HG03460 (cell line): ENCODE measurements at regions not wholly inside any gene's neighbourhood (a gene's known extent, or its start where the extent isn't known, plus 50 kb on each side); places are given as distances from the start of the nearest gene placed in this dataset.

Experiments used
- ATAC-seq: cut with Tn5 transposase; IDR thresholded peaks from one replicate; pipeline ENCODE4 v1.9.1; 2021; ENCODE audit not compliant: unreplicated experiment

GRCh38 chr5:2179861-2180260 lies 297.1 kb upstream of the IRX4 start:
- no peak for ATAC-seq

- no peak for ATAC-seq
Measured at GRCh38 chr5:2178528-2178927, 295.8 kb upstream of the IRX4 start.

GRCh38 chr5:2178071-2178477 lies 295.3 kb upstream of the IRX4 start:
- no peak for ATAC-seq

GRCh38 chr5:2177244-2177643 lies 294.5 kb upstream of the IRX4 start:
- ATAC-seq = no peak

- no peak for ATAC-seq
Measured at GRCh38 chr5:2176581-2176980, 293.9 kb upstream of the IRX4 start.

GRCh38 chr5:2175842-2176404 lies 293.2 kb upstream of the IRX4 start:
- ATAC-seq = no peak

GRCh38 chr5:2175041-2175440 lies 292.3 kb upstream of the IRX4 start:
- ATAC-seq = no peak

GRCh38 chr5:2174538-2174937 lies 291.8 kb upstream of the IRX4 start:
- no peak for ATAC-seq

- ATAC-seq = no peak
Measured at GRCh38 chr5:2173151-2173834, 290.6 kb upstream of the IRX4 start.

- no peak for ATAC-seq
Measured at GRCh38 chr5:2172471-2172870, 289.7 kb upstream of the IRX4 start.

GRCh38 chr5:2170761-2171160 lies 288.0 kb upstream of the IRX4 start:
- ATAC-seq = no peak

- ATAC-seq = no peak
Measured at GRCh38 chr5:2169850-2170760, 287.4 kb upstream of the IRX4 start.

- no peak for ATAC-seq
Measured at GRCh38 chr5:2169430-2169808, 286.7 kb upstream of the IRX4 start.

GRCh38 chr5:2168601-2169429 lies 286.1 kb upstream of the IRX4 start:
- ATAC-seq = no peak

- no peak for ATAC-seq
Measured at GRCh38 chr5:2167671-2168070, 284.9 kb upstream of the IRX4 start.

GRCh38 chr5:2166979-2167377 lies 284.3 kb upstream of the IRX4 start:
- no peak for ATAC-seq

- no peak for ATAC-seq
Measured at GRCh38 chr5:2166306-2166978, 283.7 kb upstream of the IRX4 start.

- no peak for ATAC-seq
Measured at GRCh38 chr5:2165615-2166305, 283.0 kb upstream of the IRX4 start.

- ATAC-seq = no peak
Measured at GRCh38 chr5:2165203-2165602, 282.5 kb upstream of the IRX4 start.

GRCh38 chr5:2164586-2164985 lies 281.9 kb upstream of the IRX4 start:
- no peak for ATAC-seq
